ENCODE measurements at regions not wholly inside any gene's neighbourhood (a gene's known extent, or its start where the extent isn't known, plus 50 kb on each side); places are given as distances from the start of the nearest gene placed in this dataset.

DNA sequence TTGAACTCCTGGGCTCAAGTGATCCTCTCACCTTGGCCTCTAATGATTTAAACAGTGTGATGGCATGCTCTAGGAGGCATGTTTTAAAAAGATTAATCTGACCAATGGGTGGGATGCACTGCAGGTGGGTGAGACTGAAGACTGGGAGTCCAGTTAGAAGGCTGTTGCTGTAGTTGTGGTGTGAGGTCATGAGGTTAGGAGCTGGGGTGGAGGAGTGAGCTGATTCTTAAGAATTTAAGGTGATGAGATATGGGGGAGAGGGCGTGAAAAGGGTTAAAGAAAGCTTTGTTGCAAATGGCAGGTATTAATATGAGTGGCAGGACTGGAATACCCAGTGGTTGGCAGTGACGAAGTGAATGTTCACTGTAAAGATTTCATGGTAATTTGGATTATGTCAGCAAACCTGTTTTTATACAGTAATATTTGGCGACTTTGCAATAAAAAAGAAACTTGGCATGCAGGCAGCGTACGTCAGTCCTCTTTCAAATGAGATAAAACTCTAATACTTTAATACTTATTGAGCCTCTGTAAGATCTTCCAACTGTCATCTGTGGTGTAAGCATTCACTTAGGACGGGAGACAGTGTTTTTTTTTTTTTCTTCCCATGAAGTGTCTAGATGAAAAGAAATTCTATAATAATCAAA, 72.8 kb upstream of the MTPN start:
- no peaks in the 10 kb centered on the region for H3K27me3 ChIP-seq
- DNase-seq (no peak), ATAC-seq (peak in 4 of 8 donors; percentile 17 to 44 (median 27))
- no peak overlapping the region for H3K27ac ChIP-seq
- TF ChIP-seq, protein P1, sequence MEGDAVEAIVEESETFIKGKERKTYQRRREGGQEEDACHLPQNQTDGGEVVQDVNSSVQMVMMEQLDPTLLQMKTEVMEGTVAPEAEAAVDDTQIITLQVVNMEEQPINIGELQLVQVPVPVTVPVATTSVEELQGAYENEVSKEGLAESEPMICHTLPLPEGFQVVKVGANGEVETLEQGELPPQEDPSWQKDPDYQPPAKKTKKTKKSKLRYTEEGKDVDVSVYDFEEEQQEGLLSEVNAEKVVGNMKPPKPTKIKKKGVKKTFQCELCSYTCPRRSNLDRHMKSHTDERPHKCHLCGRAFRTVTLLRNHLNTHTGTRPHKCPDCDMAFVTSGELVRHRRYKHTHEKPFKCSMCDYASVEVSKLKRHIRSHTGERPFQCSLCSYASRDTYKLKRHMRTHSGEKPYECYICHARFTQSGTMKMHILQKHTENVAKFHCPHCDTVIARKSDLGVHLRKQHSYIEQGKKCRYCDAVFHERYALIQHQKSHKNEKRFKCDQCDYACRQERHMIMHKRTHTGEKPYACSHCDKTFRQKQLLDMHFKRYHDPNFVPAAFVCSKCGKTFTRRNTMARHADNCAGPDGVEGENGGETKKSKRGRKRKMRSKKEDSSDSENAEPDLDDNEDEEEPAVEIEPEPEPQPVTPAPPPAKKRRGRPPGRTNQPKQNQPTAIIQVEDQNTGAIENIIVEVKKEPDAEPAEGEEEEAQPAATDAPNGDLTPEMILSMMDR (IDR thresholded peaks at IDR 0.05): no peak
- H3K9me3 ChIP-seq: peaks cover 0 to 16% (median 0%) of the 10 kb centered on the region in 11 donors
- H3K4me1 ChIP-seq: peaks cover 0 to 7% (median 0%) of the 10 kb centered on the region in 9 donors
- H3K36me3 ChIP-seq: no peaks in the 10 kb centered on the region
- intact Hi-C loops (cut with DNase I): no loop called here
- WGBS, 2 donors: 61 to 67% methylated on average over 6 of the region's 6 CpGs
- H3K4me3 ChIP-seq: no peak overlapping the region

DNA sequence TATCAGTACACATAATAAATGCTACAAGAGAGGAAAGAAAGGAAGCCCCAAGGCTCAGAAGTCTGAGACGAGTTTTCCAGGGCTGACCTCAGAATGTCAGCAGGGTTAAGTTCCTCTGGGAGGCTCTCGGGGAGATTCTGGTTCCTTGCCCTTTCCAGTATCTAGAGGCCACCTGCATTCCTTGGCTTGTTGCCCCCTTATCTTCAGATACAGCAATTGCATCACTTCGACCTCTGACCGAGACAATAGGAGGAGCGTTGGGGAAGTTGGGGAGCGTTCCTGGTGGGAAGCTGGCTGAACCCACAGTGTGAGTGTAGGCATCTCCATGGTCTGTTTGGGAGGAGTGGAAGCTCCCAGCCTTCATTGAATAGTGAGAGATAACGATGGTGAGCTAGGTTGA, 72.0 kb upstream of the MTPN start:
- no peak for DNase-seq
- Histone ChIP-seq H3K9me3 (peaks cover 0 to 16% (median 0%) of the 10 kb centered on the region in 11 donors), H3K36me3 (no peaks in the 10 kb centered on the region), H3K4me1 (peaks cover 0 to 7% (median 0%) of the 10 kb centered on the region in 9 donors), H3K27ac (no peak overlapping the region), H3K4me3 (no peak overlapping the region), H3K27me3 (no peaks in the 10 kb centered on the region)
- TF ChIP-seq, protein P1 (IDR thresholded peaks at IDR 0.05): no peak
- intact Hi-C loops (cut with DNase I): no loop called here
- peak in 2 of 8 donors; percentile 22 to 28 for ATAC-seq
- 42 to 55% methylated on average over 7 of the region's 7 CpGs for WGBS, 2 donors

DNA sequence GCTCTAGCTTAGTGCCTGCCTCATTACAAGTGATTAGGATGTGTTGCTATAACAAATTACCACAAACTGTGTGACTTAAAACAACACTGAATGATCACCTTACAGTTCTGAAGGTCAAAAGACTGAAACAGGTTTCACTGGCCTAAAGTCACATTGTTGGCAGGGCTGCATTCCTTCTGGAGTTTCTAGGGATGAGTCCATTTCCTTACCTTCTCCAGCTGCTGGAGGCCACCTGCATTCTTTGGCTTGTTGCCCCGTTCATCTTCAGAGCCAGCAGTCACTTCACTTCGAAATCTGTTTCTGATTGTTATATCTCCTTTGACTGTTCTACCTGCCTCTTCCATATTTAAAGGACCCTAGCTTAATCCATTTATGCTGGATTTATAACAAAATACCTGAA, 69.4 kb upstream of the MTPN start:
- Histone ChIP-seq H3K27ac (no peak overlapping the region), H3K9me3 (peaks cover 0 to 16% (median 0%) of the 10 kb centered on the region in 11 donors), H3K27me3 (no peaks in the 10 kb centered on the region), H3K36me3 (no peaks in the 10 kb centered on the region), H3K4me1 (peaks cover 0 to 7% (median 0%) of the 10 kb centered on the region in 9 donors), H3K4me3 (no peak overlapping the region)
- WGBS, 2 donors: 68 to 80% methylated on average over 2 of the region's 2 CpGs
- intact Hi-C loops (cut with DNase I): no loop called here
- peak in 1 of 8 donors; percentile 13 for ATAC-seq
- TF ChIP-seq, protein P1 (IDR thresholded peaks at IDR 0.05): no peak
- DNase-seq: no peak

DNA sequence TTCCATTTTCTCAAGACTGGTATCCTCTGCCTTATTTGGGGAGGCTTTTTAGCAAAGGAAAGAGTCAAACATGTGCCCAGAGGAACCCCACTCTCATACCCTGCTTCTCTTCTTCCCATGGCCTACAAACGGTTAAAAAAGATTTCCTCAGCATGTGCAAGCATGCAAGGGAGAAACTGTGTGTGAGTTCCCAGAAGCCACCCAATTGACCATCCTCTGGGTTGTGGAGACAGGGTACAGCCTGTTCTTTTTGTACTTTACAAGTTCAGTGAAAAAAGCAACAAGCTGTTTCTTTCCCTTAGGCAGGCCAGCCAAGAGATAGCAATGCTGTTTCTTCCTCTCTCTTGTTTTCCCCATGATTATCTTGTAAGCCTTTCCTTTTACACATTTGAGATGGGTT, 68.8 kb upstream of the MTPN start:
- ATAC-seq (peak in 1 of 8 donors; percentile 48), DNase-seq (no peak)
- TF ChIP-seq, protein P1 (IDR thresholded peaks at IDR 0.05): no peak
- Histone ChIP-seq H3K9me3 (peaks cover 0 to 16% (median 0%) of the 10 kb centered on the region in 11 donors), H3K27me3 (no peaks in the 10 kb centered on the region), H3K4me1 (peaks cover 0 to 7% (median 0%) of the 10 kb centered on the region in 9 donors), H3K4me3 (no peak overlapping the region), H3K36me3 (no peaks in the 10 kb centered on the region), H3K27ac (no peak overlapping the region)
- intact Hi-C loops (cut with DNase I): no loop called here
- 82 to 95% methylated on average over 1 of the region's 1 CpG for WGBS, 2 donors
